HS-27A (cell line): ENCODE measurements at regions not wholly inside any gene's neighbourhood (a gene's known extent, or its start where the extent isn't known, plus 50 kb on each side); places are given as distances from the start of the nearest gene placed in this dataset.
"Not testable (repeated sequence)": the region's sequence is repeated elsewhere in the genome, so short reads cannot be mapped to it uniquely, and the experiment has no call there.

Experiments
- DNase-seq: peaks from one replicate; pipeline ENCODE4 v3.0.0-alpha.2; 2012; ENCODE audit warnings: low read depth, missing footprints

- DNase-seq = no peak
Measured at GRCh38 chr3:89925976-89926375, 818.6 kb downstream of the EPHA3 start.

DNA sequence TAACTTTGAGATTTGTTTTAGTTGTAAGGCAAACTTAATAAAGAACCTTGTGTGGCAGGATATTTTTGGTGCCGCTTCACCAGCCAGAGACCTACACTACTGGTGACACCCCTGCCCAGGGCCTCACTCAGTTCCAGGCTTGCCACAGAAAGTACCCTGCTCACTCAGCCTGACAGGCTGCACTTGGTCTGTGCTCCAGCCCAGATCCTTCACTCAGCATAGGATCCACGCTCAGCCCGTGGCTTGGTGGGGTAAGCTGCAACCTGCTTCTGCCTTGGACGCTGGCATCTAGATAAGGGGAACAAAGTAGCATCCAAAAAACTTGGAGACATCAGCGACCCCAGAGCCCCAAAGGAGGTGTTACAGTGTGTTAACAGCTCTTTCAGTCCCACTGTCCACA, 825.5 kb downstream of the EPHA3 start:
- no peak for DNase-seq

GRCh38 chr3:89944461-89944860, 837.0 kb downstream of the EPHA3 start:
- DNase-seq = not testable (repeated sequence)

DNA sequence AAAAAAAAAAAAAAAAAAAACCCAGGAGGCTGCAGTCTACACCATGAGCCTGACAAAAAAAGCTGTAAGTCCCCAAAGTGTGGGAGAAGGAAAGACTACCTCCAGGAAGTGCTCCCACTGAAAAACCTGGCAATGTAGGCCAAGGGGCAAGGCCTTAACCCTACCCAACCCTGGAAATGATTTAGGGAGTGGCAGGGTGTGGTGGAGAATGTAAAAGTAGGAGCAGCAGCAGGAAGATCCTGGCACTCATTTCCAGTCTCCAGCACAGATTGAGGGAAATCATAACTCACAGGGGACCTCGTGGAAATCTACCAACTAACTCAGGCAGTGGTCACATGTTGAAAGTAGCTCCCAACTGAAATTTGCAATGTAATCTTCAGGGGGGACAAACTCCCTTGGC, 839.5 kb downstream of the EPHA3 start:
- no peak for DNase-seq

GRCh38 chr3:89947337-89947954, 840.0 kb downstream of the EPHA3 start:
- DNase-seq = no peak

DNA sequence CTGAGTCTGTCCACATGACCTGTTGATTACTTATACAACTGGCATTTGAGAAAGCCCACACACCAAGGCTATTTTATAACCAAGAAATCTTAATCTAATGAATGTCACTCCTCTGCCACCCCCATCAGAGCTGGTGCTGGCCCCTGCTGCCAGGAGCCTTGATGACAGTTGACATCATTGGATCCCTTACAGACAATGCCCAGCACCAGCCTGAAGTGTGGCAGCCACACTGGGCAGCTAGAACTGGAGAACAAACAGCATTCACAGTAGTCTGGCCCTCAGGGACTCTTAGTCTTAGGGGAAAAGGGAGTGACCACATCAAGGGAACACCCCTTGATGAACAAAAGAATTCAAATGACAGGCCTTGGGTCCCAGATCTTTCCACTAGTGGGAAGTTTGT, 840.6 kb downstream of the EPHA3 start:
- no peak for DNase-seq

GRCh38 chr3:89950772-89951171, 843.4 kb downstream of the EPHA3 start:
- DNase-seq = no peak

GRCh38 chr3:89954137-89954536, 846.7 kb downstream of the EPHA3 start:
- DNase-seq = no peak

DNA sequence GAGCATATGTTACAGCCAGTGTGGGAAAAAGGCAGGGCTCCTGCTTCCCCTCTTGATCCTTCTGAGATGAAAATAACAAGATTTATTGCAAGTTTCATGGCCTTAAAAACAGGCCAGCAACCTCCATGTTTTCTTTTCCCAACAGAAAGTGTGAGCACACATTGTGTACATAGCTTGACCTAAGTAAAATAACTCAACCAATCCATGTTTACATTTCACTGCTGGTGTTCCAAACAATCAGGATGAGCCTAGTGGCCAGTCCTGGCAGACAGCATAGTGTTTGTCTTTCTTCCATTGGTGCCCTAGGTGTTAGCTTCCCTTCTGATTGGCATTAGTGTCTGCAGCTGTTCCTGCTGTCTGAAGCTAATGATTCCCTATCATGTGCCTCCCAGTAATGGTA, 847.7 kb downstream of the EPHA3 start:
- DNase-seq = no peak

- peak; percentile 52 for DNase-seq
Measured at GRCh38 chr3:89957451-89957850, 850.0 kb downstream of the EPHA3 start.

- not testable (repeated sequence) for DNase-seq
Measured at GRCh38 chr3:89958163-89958562, 850.7 kb downstream of the EPHA3 start.

DNA sequence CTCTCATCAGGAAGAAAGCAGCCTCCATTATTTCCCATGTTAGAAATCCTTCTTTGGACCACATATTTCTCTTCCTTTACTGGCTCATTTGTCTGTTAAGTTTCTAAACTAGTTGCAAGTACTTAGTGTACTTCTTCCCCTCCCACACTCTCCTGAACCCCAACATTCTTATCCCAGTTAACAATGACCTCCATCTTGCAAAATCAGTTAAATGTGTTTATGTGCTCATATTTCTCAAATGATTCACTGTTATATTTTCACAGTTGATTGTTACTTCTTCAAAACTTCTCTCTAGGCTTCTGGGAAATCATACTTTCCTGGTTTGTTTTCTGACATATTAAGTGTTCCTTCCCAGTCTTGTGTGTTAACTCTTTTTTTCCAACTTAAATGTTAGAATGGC, 856.9 kb downstream of the EPHA3 start:
- DNase-seq = no peak

DNA sequence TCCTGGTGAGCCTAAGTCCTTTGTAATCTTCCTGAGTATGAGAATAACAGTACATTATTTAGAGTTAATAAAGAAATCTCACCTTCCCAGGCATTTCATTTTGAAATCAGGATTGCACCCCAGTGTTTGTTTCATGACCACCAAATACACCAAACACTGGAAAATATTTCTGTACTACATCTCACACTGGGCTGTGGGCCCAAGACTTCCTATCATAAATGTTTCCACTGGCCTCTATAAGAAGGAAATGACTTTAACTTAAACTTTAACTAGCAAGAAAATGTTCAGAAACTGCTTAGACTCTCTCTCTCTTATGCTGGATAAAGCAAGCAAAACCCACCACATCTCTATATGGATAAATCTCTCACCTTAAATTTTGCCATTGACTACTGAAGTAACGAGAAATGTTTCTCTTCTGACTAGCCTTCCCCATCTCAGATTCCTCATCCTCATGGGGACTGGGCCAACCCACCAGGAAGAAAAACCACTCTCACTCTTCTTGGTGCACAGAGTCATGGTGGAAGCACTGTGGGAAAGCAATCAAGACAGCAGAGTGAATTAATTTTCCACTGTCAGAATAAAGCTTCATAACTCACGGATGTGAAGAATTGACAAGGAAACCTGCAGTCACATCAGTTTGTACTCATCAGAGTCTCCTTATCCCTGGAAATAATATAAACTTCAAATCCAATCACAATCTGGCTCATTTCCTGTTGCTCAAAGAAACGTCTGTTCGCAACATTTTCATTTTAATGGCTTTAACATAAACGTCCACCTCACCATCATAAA, 859.6 kb downstream of the EPHA3 start:
- DNase-seq = no peak

GRCh38 chr3:89971329-89971728, 863.9 kb downstream of the EPHA3 start:
- DNase-seq = no peak

DNA sequence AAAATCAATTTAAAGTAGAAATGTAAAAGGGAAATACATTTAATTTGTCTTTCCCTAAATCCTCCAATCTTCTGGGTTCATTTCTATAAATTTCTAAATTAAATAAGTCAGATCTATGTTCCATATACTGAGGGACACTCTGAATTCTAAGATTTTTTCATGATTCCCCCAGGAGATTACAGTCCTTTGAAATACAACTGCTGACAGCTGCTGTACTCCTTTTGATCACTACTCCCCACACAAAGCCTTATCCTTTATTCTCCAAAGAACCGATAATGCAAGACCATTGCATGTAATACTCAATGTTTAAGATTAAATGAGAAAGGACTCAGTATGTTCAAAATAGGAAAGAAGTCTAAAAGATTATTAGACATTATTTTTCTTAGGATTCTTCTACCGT, 865.7 kb downstream of the EPHA3 start:
- DNase-seq = no peak

- DNase-seq = no peak
Measured at GRCh38 chr3:89974903-89975519, 867.6 kb downstream of the EPHA3 start.

DNA sequence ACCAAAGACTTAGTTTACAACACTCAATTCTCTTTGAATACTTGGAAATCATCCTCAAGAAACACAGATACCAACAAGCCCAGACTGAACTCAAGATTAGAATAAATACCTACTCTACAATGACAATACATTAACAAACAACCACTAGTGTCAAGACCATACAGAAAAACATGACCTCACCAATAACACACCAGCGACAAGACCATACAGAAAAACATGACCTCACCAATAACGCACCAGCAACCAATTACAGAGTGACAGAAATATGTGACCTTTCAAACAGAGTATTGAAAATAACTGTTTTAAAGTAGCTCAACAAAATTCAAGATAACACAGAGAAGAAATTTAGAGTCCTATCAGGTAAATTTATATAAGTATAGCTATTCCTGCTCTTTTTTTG, 876.0 kb downstream of the EPHA3 start:
- DNase-seq = no peak

DNA sequence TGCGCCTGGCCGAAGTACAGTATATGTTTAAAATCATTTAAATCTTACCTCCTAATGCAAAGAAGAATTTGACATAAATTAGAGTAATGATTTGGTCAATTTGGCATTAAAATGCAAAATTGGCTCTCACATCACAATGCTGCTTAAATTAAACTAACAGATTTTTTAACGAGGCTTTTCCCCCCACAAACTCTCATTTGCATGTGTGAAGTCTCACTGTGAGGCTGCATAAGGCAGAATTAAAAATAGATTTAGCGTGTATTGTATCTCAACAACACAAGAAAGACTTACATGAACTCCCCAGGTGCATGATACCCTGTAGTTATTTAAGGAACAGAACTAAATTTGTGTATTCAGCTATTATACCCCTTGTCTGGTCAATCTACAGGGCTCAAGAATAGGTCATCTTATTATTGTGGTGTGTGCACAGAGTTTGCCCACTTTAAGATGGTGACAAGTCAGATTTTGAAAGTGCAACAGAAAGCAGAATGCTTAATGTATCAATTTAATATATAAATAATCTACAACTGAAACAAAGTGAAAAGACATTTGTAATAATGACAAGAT, 897.9 kb downstream of the EPHA3 start:
- no peak for DNase-seq

DNA sequence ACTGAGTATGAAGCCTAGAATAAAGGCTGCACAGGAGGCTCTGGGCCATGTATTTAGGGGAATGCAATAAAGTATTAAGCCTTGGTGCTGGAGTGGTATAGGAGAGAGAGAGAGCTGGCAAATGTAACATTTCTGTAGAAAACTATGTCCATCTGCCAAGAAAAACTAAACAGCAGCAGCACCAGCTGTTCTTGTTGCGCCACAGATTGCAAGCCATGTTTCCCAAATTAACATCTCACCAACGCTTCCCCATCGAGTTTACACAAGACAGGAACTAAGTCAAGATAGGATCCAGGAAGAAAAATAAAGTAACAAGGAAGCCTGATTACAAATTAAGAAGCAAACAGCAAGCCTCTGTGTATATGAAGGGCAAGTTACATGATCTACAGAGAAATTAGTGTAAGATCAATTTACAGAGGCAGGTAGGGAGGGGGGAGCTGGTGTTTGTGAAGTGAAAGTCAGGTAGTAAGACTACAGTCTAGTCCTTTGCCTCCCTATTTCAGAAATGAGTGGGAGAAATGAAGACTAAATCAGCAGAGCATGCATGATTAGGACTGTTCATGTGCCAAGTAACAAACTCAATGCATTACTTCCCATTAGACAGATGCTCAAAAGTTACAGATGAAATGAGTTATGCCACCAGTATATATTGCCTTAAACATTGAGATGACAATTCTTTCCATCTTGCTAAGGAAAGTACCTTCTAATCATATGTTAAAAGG, 900.5 kb downstream of the EPHA3 start:
- no peak for DNase-seq

DNA sequence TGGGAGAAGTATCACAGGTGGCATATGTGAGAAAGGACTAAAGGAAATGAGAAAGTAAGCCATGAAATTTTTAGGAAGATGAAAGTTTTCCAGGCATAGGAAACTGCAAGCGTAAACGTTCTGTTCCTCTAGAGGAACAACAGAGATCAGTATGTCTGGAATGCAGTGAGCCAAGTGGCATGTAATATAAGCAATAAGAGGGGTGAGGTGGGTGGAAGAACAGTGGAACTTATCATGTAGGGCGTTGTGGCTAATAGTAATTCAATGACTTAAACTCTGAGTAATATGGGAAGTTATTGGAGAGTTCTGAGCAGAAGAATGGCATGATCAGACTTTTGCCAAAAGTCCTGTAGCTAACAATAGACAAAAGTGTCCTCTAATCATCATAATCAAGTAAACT, 902.9 kb downstream of the EPHA3 start:
- peak; percentile 88 for DNase-seq

GRCh38 chr3:90011131-90011530, 903.7 kb downstream of the EPHA3 start:
- no peak for DNase-seq

GRCh38 chr3:90011596-90011995, 904.2 kb downstream of the EPHA3 start:
- DNase-seq = no peak
